GM12878 (cell line): ENCODE measurements at regions not wholly inside any gene's neighbourhood (a gene's known extent, or its start where the extent isn't known, plus 50 kb on each side); places are given as distances from the start of the nearest gene placed in this dataset.

ENCODE experiments used
- ATAC-seq: fragments of 200-7000 bp; cut with Tn5 transposase; 3 replicates; pipeline ENCODE4 v1.9.1; 2020; ENCODE audit warnings: mild to moderate bottlenecking, moderate library complexity
- BruUV-seq: library from RNA; stranded (reverse); fragments of 400-500 nt; replicated peaks from 2 replicates; lab custom pipeline; 2021; lab: Mats Ljungman, UMichigan
- CTCF ChIA-PET: fragments of 300-600 bp; sonication (Branson Sonifier 250); formaldehyde crosslinking; extraction: SDS; loops from one replicate; lab custom pipeline; 2021; ENCODE audit warnings: inconsistent platforms; lab: Yijun Ruan, JAX
- POLR2A ChIA-PET: fragments of 350-600 bp; formaldehyde crosslinking; extraction: SDS; loops from one replicate; lab custom pipeline; 2021; ENCODE audit warnings: inconsistent platforms; lab: Charles Lee
- RAD21 ChIA-PET: fragments of 300-600 bp; sonication (Branson Sonifier 250); formaldehyde crosslinking; loops from one replicate; lab custom pipeline; 2023; ENCODE audit warnings: antibody characterized with exemption; ENCODE audit not compliant: unreplicated experiment; lab: Charles Lee
- SMC1A ChIA-PET: fragments of 300-600 bp; sonication (Branson Sonifier 250); formaldehyde crosslinking; loops from one replicate; lab custom pipeline; 2023; ENCODE audit not compliant: unreplicated experiment, uncharacterized antibody; lab: Charles Lee
- DNase-seq: peaks from one replicate; pipeline ENCODE4 v3.0.0-alpha.2; 2011; ENCODE audit warnings: low read depth, low spot score
- FAIRE-seq: peaks from 3 replicates; lab custom pipeline; 2011; peaks lifted over from hg19 to GRCh38; lab: Jason Lieb, UNC
- H2AFZ ChIP-seq: 2 replicates; pipeline ENCODE4 v1.6.0; 2011; ENCODE audit warnings: low read depth, low read length, control low read depth; ENCODE audit not compliant: control insufficient read depth
- H3K27ac ChIP-seq: 2 replicates; pipeline ENCODE4 v1.5.1; 2011; ENCODE audit warnings: control low read depth; ENCODE audit not compliant: control insufficient read depth, insufficient read depth
- H3K27me3 ChIP-seq, 2 experiments: replicated peaks in 1 of 2; 2 replicates each; pipeline versions ENCODE4 v1.6.0 to v1.6.1; 2011; ENCODE audit warnings: low read length in 1 of 2; ENCODE audit not compliant: control insufficient read depth in 2 of 2, insufficient read depth in 2 of 2
- H3K36me3 ChIP-seq, 2 experiments: 2 replicates each; pipeline ENCODE4 v1.5.1; 2011; ENCODE audit warnings: low read length in 1 of 2; ENCODE audit not compliant: control insufficient read depth in 2 of 2, insufficient read depth in 2 of 2
- H3K4me1 ChIP-seq: 2 replicates; pipeline ENCODE4 v1.6.1; 2011; ENCODE audit warnings: mild to moderate bottlenecking, low read length, moderate library complexity, mixed read lengths; ENCODE audit not compliant: control insufficient read depth, insufficient read depth
- H3K4me2 ChIP-seq: 2 replicates; pipeline ENCODE4 v1.6.0; 2011; ENCODE audit warnings: control low read depth; ENCODE audit not compliant: control insufficient read depth, insufficient read depth
- H3K4me3 ChIP-seq: fragments of 200-600 bp; sonication (generic); 2 replicates; pipeline ENCODE4 v1.5.1; 2016
- H3K79me2 ChIP-seq: 2 replicates; pipeline ENCODE4 v1.6.0; 2011; ENCODE audit warnings: low read length; ENCODE audit not compliant: control insufficient read depth, insufficient read depth
- H3K9ac ChIP-seq: 2 replicates; pipeline ENCODE4 v1.8.0; 2011; ENCODE audit warnings: low read length, control low read depth, mixed read lengths; ENCODE audit not compliant: control insufficient read depth, insufficient read depth
- H3K9me3 ChIP-seq: replicated peaks from 3 replicates; pipeline ENCODE4 v1.5.1; 2011; ENCODE audit warnings: mild to moderate bottlenecking, low read length; ENCODE audit not compliant: control insufficient read depth, insufficient read depth
- H4K20me1 ChIP-seq: 2 replicates; pipeline ENCODE4 v1.6.0; 2011; ENCODE audit not compliant: control insufficient read depth, insufficient read depth
- E2F4 ChIP-seq: IDR thresholded peaks from 2 replicates; pipeline ENCODE4 v1.6.1; 2012; ENCODE audit warnings: low read depth, low read length, improper control_type of control experiment
- EED ChIP-seq: sonication (generic); IDR thresholded peaks from 2 replicates; pipeline ENCODE4 v1.6.1; 2016; ENCODE audit warnings: antibody characterized with exemption, low read depth
- FOXK2 ChIP-seq: fragments of 450-650 bp; IDR thresholded peaks from 2 replicates; pipeline ENCODE4 v1.6.1; 2017; ENCODE audit warnings: mild to moderate bottlenecking, moderate library complexity
- HCFC1 ChIP-seq: fragments of 150-350 bp; IDR thresholded peaks from 2 replicates; pipeline ENCODE4 v1.6.1; 2014; ENCODE audit warnings: low read length
- KLF5 ChIP-seq: fragments of 450-650 bp; IDR thresholded peaks from 2 replicates; pipeline ENCODE4 v1.6.1; 2014; ENCODE audit warnings: mild to moderate bottlenecking; ENCODE audit not compliant: partially characterized antibody
- MLLT1 ChIP-seq: fragments of 450-650 bp; IDR thresholded peaks from 2 replicates; pipeline ENCODE4 v1.6.1; 2016; ENCODE audit warnings: mild to moderate bottlenecking
- NFYA ChIP-seq: IDR thresholded peaks from 2 replicates; pipeline ENCODE4 v1.6.1; 2011; ENCODE audit warnings: low read depth, mild to moderate bottlenecking, low read length, improper control_type of control experiment, borderline replicate concordance
- NRF1 ChIP-seq: conservative IDR thresholded peaks from 2 replicates; pipeline ENCODE4 v1.6.1; 2011; ENCODE audit warnings: mild to moderate bottlenecking, low read depth, low read length, improper control_type of control experiment
- POU2F2 ChIP-seq: IDR thresholded peaks from 3 replicates; pipeline ENCODE4 v1.6.1; 2011; ENCODE audit warnings: low read depth, mild to moderate bottlenecking, low read length, borderline replicate concordance
- RB1 ChIP-seq: fragments of 450-650 bp; formaldehyde crosslinking; IDR thresholded peaks from 2 replicates; pipeline ENCODE4 v1.6.1; 2017; ENCODE audit warnings: mild to moderate bottlenecking, borderline replicate concordance
- SMC3 ChIP-seq: IDR thresholded peaks from 2 replicates; pipeline ENCODE4 v1.6.1; 2011; ENCODE audit warnings: low read length, improper control_type of control experiment, borderline replicate concordance
- WGBS: methylation state at CpG from one replicate; pipeline ENCODE4 v1.1.6; 2016; ENCODE audit warnings: low lambda C conversion rate; ENCODE audit not compliant: insufficient replicate concordance, insufficient coverage; ENCODE audit errors: missing lambda C conversion rate; 5-methylcytosine and 5-hydroxymethylcytosine counted together
- in situ Hi-C: fragments of 300-500 bp; cut with MboI; formaldehyde crosslinking; loops from 9 replicates; pipeline ENCODE4 v1.14.3; 2018; ENCODE audit warnings: mixed read lengths
- intact Hi-C: fragments of 100-400 bp; cut with micrococcal nuclease; formaldehyde crosslinking; loops from one replicate; pipeline ENCODE4 v1.14.2; 2022; ENCODE audit not compliant: unreplicated experiment
- TF ChIP-seq, protein P1 (sequence below): fragments of 450-650 bp; formaldehyde crosslinking; IDR thresholded peaks from 2 replicates; pipeline ENCODE4 v1.4.0; 2020; ENCODE audit warnings: mild to moderate bottlenecking, moderate library complexity
- TF ChIP-seq, protein P2 (sequence below): IDR thresholded peaks from 2 replicates; pipeline ENCODE4 v1.6.1; 2012; ENCODE audit warnings: improper control_type of control experiment, low read depth, low read length; ENCODE audit not compliant: insufficient replicate concordance

- H3K79me2 ChIP-seq, result no peaks in the 10 kb centered on the region
- H3K27me3 ChIP-seq, result no peaks in the 10 kb centered on the region
- H4K20me1 ChIP-seq, result no peaks in the 10 kb centered on the region
- POLR2A ChIA-PET, result no interaction called here
- H3K36me3 ChIP-seq, result no peaks in the 10 kb centered on the region
- CTCF ChIA-PET, result no interaction called here
- H3K27ac ChIP-seq, result no peak overlapping the region
- FAIRE-seq (no peak), ATAC-seq (no peak), DNase-seq (no peak)
- H2AFZ ChIP-seq, result no peak overlapping the region
- in situ Hi-C loops (no loop called here), intact Hi-C loops (no loop called here)
- H3K4me3 ChIP-seq, result no peak overlapping the region
- BruUV-seq, result no TSS peak
- 22% methylated on average over 4 of the region's 4 CpGs for WGBS
- no peak overlapping the region for H3K9ac ChIP-seq
- SMC1A ChIA-PET, result no interaction called here
- RAD21 ChIA-PET, result no interaction called here
- H3K9me3 ChIP-seq, result no peaks in the 10 kb centered on the region
- H3K4me1 ChIP-seq, result no peaks in the 10 kb centered on the region
- no peak overlapping the region for H3K4me2 ChIP-seq
- TF ChIP-seq SMC3 (no peak), E2F4 (no peak), KLF5 (no peak), POU2F2 (no peak), NRF1 (no peak), HCFC1 (no peak), RB1 (no peak), EED (no peak), FOXK2 (no peak), MLLT1 (no peak), NFYA (no peak)
- TF ChIP-seq, protein P1, sequence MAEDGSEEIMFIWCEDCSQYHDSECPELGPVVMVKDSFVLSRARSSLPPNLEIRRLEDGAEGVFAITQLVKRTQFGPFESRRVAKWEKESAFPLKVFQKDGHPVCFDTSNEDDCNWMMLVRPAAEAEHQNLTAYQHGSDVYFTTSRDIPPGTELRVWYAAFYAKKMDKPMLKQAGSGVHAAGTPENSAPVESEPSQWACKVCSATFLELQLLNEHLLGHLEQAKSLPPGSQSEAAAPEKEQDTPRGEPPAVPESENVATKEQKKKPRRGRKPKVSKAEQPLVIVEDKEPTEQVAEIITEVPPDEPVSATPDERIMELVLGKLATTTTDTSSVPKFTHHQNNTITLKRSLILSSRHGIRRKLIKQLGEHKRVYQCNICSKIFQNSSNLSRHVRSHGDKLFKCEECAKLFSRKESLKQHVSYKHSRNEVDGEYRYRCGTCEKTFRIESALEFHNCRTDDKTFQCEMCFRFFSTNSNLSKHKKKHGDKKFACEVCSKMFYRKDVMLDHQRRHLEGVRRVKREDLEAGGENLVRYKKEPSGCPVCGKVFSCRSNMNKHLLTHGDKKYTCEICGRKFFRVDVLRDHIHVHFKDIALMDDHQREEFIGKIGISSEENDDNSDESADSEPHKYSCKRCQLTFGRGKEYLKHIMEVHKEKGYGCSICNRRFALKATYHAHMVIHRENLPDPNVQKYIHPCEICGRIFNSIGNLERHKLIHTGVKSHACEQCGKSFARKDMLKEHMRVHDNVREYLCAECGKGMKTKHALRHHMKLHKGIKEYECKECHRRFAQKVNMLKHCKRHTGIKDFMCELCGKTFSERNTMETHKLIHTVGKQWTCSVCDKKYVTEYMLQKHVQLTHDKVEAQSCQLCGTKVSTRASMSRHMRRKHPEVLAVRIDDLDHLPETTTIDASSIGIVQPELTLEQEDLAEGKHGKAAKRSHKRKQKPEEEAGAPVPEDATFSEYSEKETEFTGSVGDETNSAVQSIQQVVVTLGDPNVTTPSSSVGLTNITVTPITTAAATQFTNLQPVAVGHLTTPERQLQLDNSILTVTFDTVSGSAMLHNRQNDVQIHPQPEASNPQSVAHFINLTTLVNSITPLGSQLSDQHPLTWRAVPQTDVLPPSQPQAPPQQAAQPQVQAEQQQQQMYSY (CRISPR knock-in tag), result no peak
- TF ChIP-seq, protein P2, sequence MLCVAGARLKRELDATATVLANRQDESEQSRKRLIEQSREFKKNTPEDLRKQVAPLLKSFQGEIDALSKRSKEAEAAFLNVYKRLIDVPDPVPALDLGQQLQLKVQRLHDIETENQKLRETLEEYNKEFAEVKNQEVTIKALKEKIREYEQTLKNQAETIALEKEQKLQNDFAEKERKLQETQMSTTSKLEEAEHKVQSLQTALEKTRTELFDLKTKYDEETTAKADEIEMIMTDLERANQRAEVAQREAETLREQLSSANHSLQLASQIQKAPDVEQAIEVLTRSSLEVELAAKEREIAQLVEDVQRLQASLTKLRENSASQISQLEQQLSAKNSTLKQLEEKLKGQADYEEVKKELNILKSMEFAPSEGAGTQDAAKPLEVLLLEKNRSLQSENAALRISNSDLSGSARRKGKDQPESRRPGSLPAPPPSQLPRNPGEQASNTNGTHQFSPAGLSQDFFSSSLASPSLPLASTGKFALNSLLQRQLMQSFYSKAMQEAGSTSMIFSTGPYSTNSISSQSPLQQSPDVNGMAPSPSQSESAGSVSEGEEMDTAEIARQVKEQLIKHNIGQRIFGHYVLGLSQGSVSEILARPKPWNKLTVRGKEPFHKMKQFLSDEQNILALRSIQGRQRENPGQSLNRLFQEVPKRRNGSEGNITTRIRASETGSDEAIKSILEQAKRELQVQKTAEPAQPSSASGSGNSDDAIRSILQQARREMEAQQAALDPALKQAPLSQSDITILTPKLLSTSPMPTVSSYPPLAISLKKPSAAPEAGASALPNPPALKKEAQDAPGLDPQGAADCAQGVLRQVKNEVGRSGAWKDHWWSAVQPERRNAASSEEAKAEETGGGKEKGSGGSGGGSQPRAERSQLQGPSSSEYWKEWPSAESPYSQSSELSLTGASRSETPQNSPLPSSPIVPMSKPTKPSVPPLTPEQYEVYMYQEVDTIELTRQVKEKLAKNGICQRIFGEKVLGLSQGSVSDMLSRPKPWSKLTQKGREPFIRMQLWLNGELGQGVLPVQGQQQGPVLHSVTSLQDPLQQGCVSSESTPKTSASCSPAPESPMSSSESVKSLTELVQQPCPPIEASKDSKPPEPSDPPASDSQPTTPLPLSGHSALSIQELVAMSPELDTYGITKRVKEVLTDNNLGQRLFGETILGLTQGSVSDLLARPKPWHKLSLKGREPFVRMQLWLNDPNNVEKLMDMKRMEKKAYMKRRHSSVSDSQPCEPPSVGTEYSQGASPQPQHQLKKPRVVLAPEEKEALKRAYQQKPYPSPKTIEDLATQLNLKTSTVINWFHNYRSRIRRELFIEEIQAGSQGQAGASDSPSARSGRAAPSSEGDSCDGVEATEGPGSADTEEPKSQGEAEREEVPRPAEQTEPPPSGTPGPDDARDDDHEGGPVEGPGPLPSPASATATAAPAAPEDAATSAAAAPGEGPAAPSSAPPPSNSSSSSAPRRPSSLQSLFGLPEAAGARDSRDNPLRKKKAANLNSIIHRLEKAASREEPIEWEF, result no peak
These were observed 307.6 kb downstream of the FIGN start for GRCh38 chr2:163428187-163428586.
